Stimulated activated naive CD8-positive, alpha-beta T cell treated with anti-CD3 and anti-CD28 coated beads, Interleukin-15, Interleukin-2, amounts not matched to agents 100 U/mL and 50 U/mL, for 24 hours (primary cell): ENCODE measurements at regions not wholly inside any gene's neighbourhood (a gene's known extent, or its start where the extent isn't known, plus 50 kb on each side); places are given as distances from the start of the nearest gene placed in this dataset.

ENCODE experiments used
- ATAC-seq: fragments of 150-1000 bp; cut with Tn5 transposase; one replicate; pipeline ENCODE4 v1.10.0; 2021
- DNase-seq: peaks from one replicate; pipeline ENCODE4 v3.0.0; 2021

DNA sequence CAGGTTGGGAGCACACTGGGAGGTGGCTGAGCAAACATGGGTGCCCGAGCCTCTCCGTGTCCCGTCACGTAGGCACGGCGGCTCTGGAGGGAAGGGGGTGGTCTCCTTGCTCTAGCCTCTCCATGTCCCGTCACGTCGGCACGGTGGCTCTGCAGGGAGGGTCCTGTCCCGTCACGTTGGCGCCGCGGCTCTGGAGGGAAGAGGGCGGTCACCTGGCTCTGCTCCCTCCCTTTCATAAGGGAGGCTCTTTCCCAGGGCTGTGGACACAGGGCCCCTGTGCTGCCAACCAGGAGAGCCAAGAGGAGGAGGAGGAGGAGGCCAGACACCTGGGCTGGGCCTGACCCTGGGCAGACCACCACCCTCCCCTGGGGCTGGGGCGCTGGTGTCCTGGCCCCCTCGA, 1173.7 kb downstream of the BRD1 start:
- DNase-seq (no peak), ATAC-seq (no peak)

DNA sequence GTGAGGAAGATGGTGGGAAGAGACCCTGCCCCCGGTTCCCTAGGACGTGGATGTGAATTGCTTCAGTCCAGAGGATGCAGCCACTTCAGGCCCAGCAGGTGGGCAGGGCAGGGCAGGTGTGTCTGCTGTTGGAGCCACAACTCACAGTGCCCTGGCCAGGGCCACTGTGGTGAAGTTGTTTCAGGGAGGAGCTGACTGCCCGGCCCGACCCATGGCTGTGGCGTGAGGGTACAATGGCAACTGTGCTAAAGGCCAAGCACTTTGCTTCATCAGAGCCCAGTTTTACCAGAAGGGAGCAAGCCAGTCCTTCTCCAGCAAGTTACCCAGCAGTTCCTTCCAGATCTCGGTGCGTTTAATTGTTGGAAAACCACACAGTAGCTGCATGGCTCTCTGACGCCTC, 1174.4 kb downstream of the BRD1 start:
- ATAC-seq (no peak), DNase-seq (no peak)

DNA sequence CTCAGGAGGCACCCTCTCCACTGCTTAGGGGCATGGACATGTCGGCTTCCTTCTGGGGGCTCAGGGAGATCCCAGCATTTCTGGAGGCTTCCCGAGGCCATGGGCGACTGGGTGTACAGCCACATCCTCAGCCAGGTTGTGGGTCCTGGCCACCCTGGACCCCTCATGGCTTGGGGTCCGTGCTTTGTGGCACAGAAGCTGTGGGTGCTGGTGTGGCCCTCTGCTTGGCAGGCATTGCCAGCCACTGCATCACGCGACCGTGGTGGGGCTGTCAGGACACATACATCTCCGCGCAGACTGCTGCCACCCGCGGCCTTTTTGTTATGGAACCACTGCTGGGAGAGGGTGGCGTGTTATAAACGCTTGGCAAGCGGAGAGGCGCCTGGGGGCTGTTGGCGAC, 1174.9 kb downstream of the BRD1 start:
- DNase-seq, result no peak
- no peak for ATAC-seq

DNA sequence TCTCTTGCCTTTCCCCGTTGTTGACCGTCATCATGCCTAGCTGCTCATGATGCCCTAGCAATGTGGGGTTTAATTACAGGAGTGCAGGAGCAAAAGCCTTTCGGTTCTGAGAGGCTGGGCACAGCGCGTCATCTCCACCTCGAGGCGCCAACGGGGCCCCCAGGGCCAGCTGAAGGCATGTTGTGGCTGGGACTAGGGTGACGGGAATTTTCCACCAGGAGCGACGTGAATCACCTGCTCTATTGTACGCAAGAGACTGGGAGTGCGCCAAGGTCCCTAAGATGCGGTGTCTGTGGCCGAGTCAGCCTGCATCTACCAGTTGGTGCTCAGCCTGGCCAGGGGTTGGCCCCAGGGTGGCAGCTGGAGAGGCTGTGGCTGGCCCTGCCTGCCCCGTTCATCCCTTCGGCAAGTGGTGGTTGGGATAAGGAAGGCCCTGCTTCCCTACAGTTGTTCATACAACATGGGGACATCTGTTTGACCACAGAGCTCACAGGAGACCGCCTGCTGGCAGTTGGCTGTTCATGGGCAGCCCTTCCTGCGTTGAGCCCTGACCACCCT, 1175.6 kb downstream of the BRD1 start:
- no peak for DNase-seq

DNA sequence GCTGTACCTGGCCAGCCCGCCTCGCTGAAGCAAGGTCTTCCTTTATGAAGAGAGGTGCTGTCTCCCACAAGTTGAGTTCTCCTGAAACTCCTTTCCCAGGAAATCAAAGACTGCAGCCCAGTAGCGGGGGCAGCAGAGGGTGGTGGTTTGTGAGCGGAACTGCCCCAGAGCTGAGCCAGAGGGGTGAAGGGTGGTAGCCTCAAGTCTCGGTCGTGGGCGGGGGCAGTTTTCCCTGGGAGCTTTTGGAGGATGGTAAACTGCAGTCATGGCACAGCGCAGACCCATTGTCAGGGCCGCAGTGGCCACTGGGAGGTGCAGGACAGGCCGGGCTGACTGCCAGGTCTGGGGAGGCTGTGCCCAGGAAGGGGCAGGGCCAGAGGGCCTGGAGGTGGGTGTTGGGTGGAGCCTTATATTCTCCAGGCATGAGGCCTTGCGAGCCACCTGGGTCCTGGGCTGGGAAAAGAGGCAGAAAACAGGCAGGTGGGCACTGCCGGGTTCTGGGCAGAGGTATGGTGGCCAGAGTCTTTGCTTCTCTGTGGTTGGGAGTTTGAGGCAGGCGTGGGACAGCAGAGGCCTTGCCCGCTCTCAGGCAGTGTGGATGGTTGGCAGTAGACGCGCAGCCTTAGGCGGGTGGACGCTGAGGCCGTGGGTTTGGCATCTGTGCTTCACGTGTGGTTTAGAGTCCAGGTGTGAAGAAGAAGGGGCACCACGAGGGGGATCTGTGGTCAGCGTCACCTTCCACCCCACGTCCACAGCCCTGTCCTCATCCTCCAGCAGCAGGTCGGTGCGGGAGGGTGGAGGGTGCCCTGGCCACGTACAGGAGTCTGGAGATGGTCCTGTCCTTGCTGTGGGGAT, 1176.4 kb downstream of the BRD1 start:
- ATAC-seq, result no peak
- DNase-seq, result no peak

More for the DNA sequence above, 1175.6 kb downstream of the BRD1 start:
- no peak for ATAC-seq

DNA sequence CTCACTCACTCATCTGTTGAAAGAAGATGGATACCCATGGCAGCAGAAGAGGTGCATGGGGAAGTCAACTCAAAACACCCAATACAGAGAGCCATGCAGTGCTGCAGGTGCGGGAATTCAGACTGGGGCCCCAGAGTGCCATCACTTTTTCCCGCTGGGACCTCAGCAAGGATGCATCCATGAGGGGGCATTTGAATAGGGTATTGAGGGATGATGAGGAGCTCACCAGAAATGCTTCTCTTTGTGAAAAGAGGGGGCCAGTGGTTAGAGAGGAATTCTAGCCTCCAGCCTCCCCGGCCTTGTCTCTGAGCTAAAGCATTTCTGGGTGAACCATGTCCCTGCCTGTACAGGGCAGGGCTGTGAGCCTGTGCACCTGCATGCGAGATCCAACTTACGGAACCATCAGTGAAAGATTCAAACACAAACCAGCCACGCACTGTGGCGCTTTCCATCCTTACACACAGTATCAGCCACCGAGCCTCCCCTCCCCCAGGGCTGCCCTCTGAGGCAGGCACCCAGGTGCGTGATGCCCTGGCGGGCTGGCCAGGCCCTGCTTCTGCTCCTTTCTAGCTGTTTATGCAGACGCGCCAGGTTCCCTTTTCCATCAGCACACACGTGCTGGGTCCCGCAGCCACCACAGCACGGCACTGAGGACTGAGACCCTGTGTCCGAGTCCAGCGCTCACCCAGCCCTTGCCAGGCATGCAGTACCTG, 1177.2 kb downstream of the BRD1 start:
- ATAC-seq, result no peak
- DNase-seq, result no peak

DNA sequence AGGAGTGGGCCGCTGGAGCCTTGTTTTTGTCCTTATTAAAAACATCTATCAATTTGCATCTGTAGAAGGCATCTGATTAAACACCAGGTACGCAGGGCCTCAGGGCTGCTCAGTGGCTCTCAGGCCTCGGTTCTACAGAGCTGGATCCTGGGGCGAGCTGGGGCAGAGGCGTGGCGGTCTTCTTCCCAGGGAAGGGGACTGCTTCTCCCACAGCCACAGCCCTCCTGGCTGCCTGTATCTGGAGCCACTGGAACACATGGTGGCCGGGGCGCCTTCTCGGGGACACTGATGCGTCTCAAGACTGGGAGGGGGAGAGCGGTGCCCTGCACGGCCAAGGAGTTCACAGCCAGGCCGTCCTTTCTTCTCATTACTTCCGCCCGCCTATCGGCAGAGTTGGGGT, 1178.2 kb downstream of the BRD1 start:
- ATAC-seq (no peak), DNase-seq (no peak)

DNA sequence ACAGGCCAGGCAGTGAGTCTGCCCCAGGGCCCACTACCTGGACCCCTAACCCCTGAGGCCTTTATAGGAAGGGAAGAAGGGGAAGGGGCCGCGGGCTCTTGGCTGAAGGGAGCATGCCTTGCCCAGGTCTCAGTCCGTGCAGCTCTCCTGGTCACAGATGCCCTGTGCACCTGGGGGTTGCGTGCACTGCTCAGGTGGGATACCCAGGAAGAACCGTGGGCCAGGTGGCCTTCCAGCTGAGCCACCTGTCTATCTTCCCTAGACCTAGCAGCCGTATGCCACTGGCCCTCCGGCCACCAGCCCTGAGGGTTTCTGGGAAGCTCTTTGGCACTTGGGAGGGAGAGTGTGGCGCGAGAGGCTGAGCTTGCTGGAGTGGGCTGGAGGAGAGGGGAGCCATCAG, 1178.6 kb downstream of the BRD1 start:
- DNase-seq (no peak), ATAC-seq (no peak)

DNA sequence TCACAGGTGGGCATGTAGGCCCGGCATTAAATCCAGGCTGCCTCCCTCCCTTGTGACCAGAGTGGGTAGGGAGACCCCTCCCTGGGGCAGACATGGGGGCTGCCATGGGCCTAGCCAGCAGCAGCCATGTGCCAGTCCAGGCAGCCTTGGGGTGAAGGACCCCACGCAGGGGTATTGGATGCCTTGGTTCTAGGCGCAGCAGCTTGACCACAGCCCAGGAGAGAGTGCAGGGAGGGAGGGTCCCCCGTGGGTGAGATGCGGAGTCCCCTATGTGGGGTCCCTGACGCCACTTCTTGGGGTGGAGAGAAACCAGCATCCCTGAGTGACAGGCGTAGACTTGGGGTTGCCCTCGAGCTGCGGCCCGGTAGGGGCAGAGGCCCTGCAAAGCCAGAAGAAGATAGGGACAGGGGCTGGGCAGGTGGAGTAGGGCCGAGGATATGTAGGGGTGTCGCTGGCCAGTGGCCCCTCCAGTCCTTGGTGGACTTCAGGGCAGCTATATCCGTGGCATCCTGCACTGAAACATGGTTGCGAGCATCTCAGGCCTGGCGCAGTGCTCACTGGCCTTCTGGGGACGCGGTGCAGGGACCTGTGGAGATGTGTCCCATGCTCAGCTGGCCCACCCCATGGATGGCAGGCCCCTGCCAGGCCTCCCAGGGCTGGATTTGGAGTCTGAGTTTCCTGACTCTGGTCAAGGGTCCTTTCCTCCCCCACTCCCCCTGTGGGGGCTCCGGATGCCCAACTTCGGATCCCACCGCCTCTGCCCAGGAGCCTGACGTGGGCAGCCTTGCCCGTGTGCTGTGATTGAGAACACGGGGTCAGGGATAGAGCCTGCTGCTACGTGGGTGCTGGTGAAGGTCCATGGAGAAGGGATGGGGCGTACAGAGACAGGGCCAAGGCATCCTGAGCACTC, 1179.8 kb downstream of the BRD1 start:
- ATAC-seq (no peak), DNase-seq (no peak)

DNA sequence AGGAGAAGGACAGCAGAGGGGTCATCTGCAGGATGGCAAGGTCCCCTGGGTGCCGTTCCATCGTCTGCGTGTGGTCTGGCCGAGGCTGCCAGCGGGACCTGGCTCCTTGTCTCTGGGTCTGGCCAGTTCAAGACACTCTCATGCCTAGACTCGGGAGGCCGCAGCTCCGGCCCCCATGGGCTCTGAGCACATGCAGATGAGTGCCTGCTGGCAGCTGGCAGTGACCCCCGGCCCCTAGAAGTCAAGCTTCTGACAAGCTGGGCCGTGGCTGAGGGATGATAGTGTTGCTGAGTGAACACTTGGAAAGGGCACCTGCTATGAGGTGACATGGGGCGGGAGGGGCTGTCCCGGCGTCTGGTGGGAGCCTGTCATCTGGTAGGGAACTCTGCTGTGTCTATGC, 1180.6 kb downstream of the BRD1 start:
- DNase-seq (no peak), ATAC-seq (no peak)

DNA sequence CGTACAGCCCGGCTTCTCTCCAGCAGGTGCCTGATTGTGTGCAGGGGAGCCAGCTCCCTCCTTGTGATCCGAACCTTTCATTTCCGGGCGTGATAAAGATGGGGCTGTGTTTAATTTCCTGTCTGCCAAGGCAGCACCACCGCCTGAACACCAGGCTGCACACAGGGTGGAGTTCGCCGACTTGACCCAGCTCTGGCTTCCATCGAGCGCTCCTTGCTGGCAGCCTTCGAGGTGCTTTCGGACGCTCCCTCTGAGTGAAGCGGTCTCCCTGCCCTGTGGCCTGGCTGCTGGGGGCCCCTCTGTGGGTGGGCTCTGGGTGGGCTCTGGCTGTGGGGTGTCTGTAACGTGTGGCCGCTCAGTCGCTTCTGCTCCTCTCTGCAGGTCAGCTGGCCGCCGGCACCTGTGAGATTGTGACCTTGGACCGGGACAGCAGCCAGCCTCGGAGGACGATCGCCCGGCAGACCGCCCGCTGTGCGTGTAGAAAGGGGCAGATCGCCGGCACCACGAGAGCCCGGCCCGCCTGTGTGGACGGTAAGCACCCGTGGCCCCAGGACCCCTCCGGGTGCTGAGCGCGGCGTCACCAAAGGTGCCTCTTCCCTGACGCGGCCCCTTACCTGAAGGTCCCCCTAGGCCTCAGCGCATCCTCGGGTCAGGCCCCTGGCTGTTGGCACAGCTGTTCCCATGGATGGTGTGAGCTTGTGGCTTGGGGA, 1181.3 kb downstream of the BRD1 start:
- no peak for ATAC-seq
- DNase-seq, result no peak

DNA sequence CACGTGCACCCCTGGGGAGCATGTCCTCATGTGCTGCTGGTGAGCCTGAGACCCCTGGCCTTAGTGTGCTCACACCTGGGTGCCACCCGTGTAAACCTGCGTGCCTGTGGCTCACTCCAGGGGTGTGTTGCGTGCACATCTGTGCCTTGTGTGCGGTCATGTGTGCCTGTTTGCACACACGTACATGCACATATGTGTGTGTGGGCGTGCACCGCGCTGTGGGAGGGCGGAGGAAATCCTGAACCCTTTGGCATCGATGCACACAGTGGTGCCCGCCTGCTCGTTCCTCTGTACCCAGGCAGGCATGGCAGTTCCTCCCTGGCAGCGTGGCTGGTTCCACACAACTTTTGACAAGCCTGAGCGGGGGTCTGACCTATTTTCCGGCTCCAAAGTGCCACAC, 1181.9 kb downstream of the BRD1 start:
- ATAC-seq (no peak), DNase-seq (no peak)

DNA sequence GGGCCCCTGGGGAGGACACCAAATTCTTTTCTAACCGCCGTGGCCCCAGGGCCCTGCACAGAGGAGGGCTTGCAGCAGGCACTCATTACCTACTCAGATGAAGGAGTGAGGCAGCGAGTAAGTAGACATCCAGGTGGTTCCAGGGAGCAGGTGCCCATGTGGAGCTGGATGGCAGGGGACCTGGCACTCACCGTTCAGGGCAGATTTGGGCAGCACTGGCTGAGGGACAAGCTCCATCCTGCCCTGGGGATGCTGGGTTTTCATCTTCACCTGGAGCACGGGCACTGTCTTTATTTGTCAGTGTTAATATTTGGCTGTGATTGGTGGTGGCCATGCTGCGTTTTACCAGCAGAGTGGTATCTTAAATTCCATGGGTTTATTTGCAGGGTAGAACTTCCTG, 1182.7 kb downstream of the BRD1 start:
- ATAC-seq (no peak), DNase-seq (no peak)

DNA sequence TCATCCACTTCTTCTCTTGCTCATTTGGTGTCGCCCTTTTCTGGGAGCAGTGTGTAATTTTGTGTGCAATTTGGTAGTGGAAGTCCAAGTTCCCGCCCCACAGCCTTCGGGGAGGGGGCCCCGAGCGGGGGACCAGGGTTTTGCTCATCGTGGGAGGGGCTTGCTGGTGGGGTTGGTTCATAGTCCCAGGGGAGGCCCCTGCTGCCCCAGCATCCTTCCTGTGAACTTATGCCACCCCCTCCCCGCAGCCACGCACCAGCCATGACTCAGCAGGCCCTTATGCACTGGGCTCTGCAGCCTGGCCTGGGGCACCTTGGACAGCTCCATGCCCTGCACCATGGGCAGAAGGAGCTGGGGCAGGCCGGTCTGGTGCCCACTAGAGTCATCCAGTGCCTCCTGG, 1183.6 kb downstream of the BRD1 start:
- DNase-seq, result peak; percentile 15
- no peak for ATAC-seq

DNA sequence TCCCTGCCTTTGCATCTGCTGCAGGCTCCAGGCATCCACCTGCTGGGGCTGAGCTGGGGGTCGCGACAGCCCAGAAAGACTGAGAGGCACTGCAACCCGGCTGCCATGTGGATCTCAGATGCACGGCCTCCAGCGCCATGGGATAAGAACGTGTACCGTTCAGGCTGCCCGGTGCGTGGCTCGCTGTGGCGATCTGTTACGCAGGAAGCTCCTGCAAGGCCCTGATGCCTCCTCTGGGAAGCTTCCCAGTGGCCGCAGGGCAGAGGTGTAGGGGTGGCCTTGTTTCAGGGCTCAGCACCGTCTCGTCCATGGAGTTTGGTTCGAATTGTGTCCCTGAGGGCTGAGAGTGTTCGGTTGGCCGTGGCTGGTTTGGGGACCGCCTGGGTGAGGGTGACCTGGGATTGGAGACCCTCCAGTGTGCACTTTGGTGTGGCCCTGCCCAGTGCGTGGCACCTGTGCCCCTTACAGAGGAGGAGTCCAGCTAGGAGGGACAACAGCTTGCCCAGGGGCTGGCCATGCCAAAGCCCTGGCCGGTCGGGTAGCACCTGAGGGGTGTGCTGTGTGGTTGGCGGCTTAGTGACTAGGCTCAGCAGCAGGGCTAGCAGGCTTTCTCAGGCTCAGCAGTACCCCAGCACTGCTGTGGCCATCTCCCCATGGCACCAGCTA, 1184.5 kb downstream of the BRD1 start:
- ATAC-seq, result no peak
- no peak for DNase-seq

DNA sequence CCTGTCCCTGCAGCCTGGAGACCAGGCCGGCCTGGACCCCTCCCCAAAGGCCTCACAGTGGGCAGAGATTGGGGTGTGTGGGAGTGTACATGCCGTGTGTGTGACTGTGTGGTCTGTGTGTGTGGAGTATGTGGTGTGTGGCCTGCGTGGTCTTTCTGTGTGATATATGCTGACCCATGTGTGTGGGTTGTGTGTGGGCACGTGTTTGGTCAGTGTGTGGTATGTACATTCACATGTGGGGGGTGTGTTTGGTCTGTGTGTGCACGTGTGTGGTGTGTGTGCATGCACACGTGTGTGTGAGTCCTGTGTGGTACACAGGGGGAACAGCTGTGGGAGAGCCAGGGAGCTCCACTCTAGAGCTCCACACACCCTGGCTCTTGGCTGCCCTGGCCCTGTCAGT, 1185.1 kb downstream of the BRD1 start:
- no peak for DNase-seq
- no peak for ATAC-seq

DNA sequence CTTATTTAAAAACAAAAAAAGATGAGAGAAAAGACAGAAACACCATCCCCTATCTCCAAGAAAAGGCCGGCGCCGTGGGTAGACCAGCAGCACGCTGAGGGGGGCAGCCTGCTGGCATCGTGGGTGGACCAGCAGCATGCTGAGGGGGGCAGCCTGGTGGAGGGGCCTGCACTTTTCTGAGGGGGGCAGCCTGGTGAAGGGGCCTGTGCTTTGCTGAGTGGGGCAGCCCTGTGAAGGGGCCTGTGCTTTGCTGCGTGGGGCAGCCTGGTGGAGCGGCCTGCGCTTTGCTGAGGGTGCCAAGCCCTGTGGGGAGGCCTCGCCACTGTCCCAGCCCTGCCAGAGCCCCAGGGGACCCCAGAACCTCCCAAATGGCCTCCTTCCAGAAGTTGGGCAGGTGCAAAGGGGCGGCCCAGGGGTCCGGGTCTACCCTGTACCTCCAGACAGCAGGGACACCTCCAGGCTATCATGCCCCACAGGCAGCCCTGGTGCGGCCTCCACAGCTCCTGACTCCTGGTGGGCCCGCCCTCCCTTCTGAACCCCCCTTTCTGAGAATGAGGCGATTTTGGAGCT, 1185.7 kb downstream of the BRD1 start:
- DNase-seq, result no peak
- ATAC-seq, result no peak

DNA sequence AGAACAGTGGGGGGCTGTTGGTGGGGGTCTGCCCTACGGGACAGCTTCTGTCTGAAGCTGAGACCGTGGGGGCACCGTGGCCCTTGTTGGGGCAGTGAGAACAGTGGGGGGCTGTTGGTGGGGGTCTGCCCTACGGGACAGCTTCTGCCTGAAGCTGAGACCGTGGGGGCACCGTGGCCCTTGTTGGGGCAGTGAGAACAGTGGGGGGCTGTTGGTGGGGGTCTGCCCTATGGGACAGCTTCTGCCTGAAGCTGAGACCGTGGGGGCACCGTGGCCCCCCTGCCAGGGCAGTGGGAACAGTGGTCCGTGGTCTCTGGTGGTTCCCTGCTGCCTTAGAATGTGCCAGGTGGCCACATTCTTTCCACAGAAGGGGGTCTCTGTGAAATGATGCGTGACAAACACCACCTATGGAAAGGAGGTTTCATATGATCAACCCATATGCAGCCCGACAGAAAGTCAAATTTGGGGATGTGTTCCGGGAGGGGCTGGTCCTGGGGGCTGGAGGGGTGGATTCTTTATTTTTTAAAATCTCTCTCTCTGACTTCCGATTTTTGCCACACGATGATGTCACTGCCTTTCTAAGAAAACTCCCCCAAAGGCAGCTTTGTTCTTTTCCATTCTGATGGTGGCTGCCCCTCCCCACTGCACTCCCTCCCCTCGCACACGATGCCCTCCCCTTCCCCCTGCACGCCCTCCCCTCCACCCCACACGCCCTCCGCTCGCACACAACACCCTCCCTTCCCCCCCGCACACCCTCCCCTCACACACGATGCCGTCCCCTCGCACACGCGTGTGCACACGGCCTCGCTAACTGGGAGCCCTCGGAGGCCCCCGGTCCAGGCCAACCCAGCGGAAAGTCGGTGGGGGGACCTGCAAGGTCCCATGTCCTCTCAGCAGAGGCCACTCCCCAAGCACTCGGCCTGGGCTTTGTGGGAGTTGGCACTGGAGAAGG, 1186.5 kb downstream of the BRD1 start:
- DNase-seq, result no peak
- ATAC-seq, result no peak

DNA sequence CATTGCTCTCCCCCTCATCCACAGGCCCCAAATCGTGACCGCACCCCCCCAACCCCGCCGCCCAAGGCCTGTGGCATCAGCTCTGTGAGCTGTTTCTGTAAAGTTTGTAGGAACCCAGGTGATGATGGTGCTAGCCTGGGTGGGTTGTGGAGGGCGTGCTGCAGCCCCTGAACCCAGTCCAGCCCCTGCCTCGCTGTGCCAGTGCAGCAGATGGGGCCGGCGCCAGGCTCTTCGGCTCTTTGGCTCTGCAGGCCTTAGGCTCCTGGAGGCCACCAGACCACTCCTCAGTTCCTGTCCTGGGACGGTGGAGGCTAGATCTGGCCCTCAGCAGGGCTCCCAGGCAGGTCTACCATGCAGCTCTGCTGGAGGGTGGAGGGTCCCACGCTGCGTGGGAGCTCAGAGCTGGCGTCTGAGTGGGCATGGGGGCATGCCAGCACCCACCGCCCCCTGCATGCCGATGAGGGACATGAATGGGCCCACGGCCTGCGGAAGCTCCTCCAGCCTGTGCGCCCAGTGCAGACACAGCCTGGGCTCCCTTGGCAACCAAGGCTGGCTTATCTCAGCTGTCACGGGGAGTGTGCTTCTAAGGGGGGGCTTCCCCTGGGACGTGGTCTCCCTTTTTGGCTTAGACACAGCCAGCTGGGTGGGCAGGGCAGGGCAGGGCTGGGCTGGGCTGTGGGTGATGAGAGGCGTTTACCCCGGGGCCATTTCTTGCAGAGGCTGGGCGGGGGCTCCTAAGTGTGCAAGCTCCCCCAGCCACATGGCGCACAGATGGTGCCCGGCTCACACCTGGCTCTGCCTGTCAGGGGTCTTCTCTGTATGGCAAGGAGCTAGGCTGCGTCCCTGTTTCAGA, 1187.6 kb downstream of the BRD1 start:
- ATAC-seq, result no peak
- DNase-seq, result no peak
